CD14-positive monocyte (primary cell): ENCODE measurements at regions not wholly inside any gene's neighbourhood (a gene's known extent, or its start where the extent isn't known, plus 50 kb on each side); places are given as distances from the start of the nearest gene placed in this dataset.

ENCODE experiments used
- DNase-seq, 3 donors: peaks; one replicate each; pipeline ENCODE4 v3.0.0-alpha.2; 2011 to 2022
- H2AFZ ChIP-seq: 2 replicates; pipeline ENCODE4 v1.6.0; 2012; ENCODE audit warnings: mild to moderate bottlenecking, low read depth, low read length, inconsistent platforms; ENCODE audit not compliant: insufficient read depth, poor library complexity, severe bottlenecking
- H3K27ac ChIP-seq, 2 donors: 1 replicate in 1 of 2; 2 replicates in 1 of 2; pipeline ENCODE4 v1.5.1; 2012 to 2013; ENCODE audit warnings: low read length in 2 of 2, control low read depth in 1 of 2, inconsistent platforms in 1 of 2, low read depth in 1 of 2, mild to moderate bottlenecking in 1 of 2
- H3K27me3 ChIP-seq, 2 donors: one replicate each; pipeline versions ENCODE4 v1.6.0 to v1.6.1; 2011 to 2013; ENCODE audit warnings: low read length in 2 of 2; ENCODE audit not compliant: control insufficient read depth in 2 of 2, insufficient read depth in 2 of 2
- H3K36me3 ChIP-seq, 2 donors: replicated peaks in 1 of 2; 1 replicate in 1 of 2; 2 replicates in 1 of 2; pipeline versions ENCODE4 v1.5.1 to v1.6.1; 2012 to 2013; ENCODE audit warnings: low read length in 2 of 2, control low read depth in 1 of 2, inconsistent platforms in 1 of 2, mild to moderate bottlenecking in 1 of 2; ENCODE audit not compliant: insufficient read depth in 2 of 2, control insufficient read depth in 1 of 2
- H3K4me1 ChIP-seq, 2 donors: 1 replicate in 1 of 2; 2 replicates in 1 of 2; pipeline versions ENCODE4 v1.5.1 to v1.6.1; 2012 to 2013; ENCODE audit warnings: low read length in 2 of 2, control low read depth in 1 of 2, inconsistent platforms in 1 of 2, mild to moderate bottlenecking in 1 of 2, moderate library complexity in 1 of 2; ENCODE audit not compliant: insufficient read depth in 2 of 2, control insufficient read depth in 1 of 2
- H3K4me2 ChIP-seq: replicated peaks from 2 replicates; pipeline ENCODE3; 2012; ENCODE audit warnings: low read length, moderate library complexity, mild to moderate bottlenecking; ENCODE audit not compliant: poor library complexity, severe bottlenecking; ENCODE audit errors: extremely low read depth
- H3K4me3 ChIP-seq, 3 experiments: fragments of 200-600 bp in 1 of 3; sonication (generic) in 1 of 3; replicated peaks in 1 of 3; 1 replicate in 2 of 3; 2 replicates in 1 of 3; pipeline ENCODE4 v1.5.1; 2011 to 2013; ENCODE audit warnings: low read length in 3 of 3, mild to moderate bottlenecking in 3 of 3, control low read depth in 2 of 3, low read depth in 2 of 3, inconsistent platforms in 1 of 3, moderate library complexity in 1 of 3
- H3K79me2 ChIP-seq: 2 replicates; pipeline ENCODE4 v1.6.0; 2012; ENCODE audit warnings: mild to moderate bottlenecking, control low read depth, inconsistent platforms, low read length, moderate library complexity; ENCODE audit not compliant: insufficient read depth
- H3K9ac ChIP-seq: 2 replicates; pipeline ENCODE4 v1.6.0; 2017; ENCODE audit warnings: low read length, mild to moderate bottlenecking; ENCODE audit not compliant: insufficient read depth, poor library complexity, severe bottlenecking
- H3K9me3 ChIP-seq, 2 donors: replicated peaks in 1 of 2; 1 replicate in 1 of 2; 2 replicates in 1 of 2; pipeline versions ENCODE4 v1.5.1 to v1.6.1; 2012 to 2013; ENCODE audit warnings: low read length in 2 of 2, control low read depth in 1 of 2; ENCODE audit not compliant: control insufficient read depth in 1 of 2, insufficient read depth in 1 of 2
- H4K20me1 ChIP-seq: 2 replicates; pipeline ENCODE4 v1.6.0; 2012; ENCODE audit warnings: mild to moderate bottlenecking, low read length, control low read depth, moderate library complexity; ENCODE audit not compliant: insufficient read depth
- H3K27ac Mint-ChIP-seq, 7 donors: one replicate each; pipeline ENCODE4 v1.8.0; 2020; ENCODE audit warnings: mild to moderate bottlenecking in 7 of 7, mixed read lengths in 7 of 7, moderate library complexity in 6 of 7, inconsistent platforms in 2 of 7
- H3K27me3 Mint-ChIP-seq, 3 donors: one replicate each; pipeline ENCODE4 v1.8.0; 2021 to 2022; ENCODE audit warnings: low read depth in 3 of 3, mild to moderate bottlenecking in 3 of 3, mixed read lengths in 3 of 3, moderate library complexity in 3 of 3, inconsistent platforms in 1 of 3
- H3K36me3 Mint-ChIP-seq, 2 donors: one replicate each; pipeline ENCODE4 v1.8.0; 2020; ENCODE audit warnings: mixed read lengths in 2 of 2, inconsistent platforms in 1 of 2, mild to moderate bottlenecking in 1 of 2
- H3K4me1 Mint-ChIP-seq: one replicate; pipeline ENCODE4 v1.8.0; 2020; ENCODE audit warnings: mild to moderate bottlenecking, mixed read lengths
- H3K4me3 Mint-ChIP-seq, 2 donors: one replicate each; pipeline ENCODE4 v1.8.0; 2020; ENCODE audit warnings: mild to moderate bottlenecking in 2 of 2, mixed read lengths in 2 of 2, moderate library complexity in 1 of 2
- H3K9me3 Mint-ChIP-seq, 7 donors: one replicate each; pipeline ENCODE4 v1.8.0; 2020 to 2022; ENCODE audit warnings: mixed read lengths in 7 of 7, mild to moderate bottlenecking in 6 of 7, moderate library complexity in 6 of 7, inconsistent platforms in 2 of 7
- CTCF ChIP-seq: fragments of 200-600 bp; IDR thresholded peaks from one replicate; pipeline ENCODE4 v1.8.0; 2022; ENCODE audit warnings: antibody characterized with exemption, mild to moderate bottlenecking
- WGBS: methylation state at CpG from one replicate; pipeline ENCODE4 v1.1.5; 2013; ENCODE audit warnings: missing lambda C conversion rate; ENCODE audit not compliant: insufficient coverage; 5-methylcytosine and 5-hydroxymethylcytosine counted together
- intact Hi-C, 2 donors: fragments of 100-400 bp; cut with micrococcal nuclease; formaldehyde crosslinking; loops; one replicate each; pipeline versions ENCODE4 v1.15.0 to v1.15.1; 2023

- Histone ChIP-seq H3K9ac (no peak overlapping the region), H4K20me1 (no peaks in the 10 kb centered on the region), H3K27me3 (no peaks in the 10 kb centered on the region), H3K4me3 (no peak overlapping the region), H3K4me2 (no peak overlapping the region), H3K27ac (no peak overlapping the region), H3K36me3 (no peaks in the 10 kb centered on the region), H3K79me2 (no peaks in the 10 kb centered on the region), H2AFZ (no peak overlapping the region), H3K9me3 (no peaks in the 10 kb centered on the region), H3K4me1 (no peaks in the 10 kb centered on the region)
- no peak overlapping the region for H3K4me3 Mint-ChIP-seq
- peaks cover 4% of the 10 kb centered on the region for H3K4me1 Mint-ChIP-seq
- no peak overlapping the region for H3K27ac Mint-ChIP-seq
- no peak for TF ChIP-seq CTCF
- H3K9me3 Mint-ChIP-seq, result peaks cover 0 to 5% (median 3%) of the 10 kb centered on the region in 7 donors
- DNase-seq, result no peak
- intact Hi-C loops, result no loop called here
- WGBS, result no CpG with 5 or more reads among the region's 2 CpGs
- no peaks in the 10 kb centered on the region for H3K36me3 Mint-ChIP-seq
- H3K27me3 Mint-ChIP-seq, result peaks cover 0 to 2% (median 0%) of the 10 kb centered on the region in 3 donors
Measured at GRCh38 chr11:109519253-109519652, 97.3 kb downstream of the C11orf87 start.

- Mint-ChIP-seq H3K9me3 (peaks cover 4 to 11% (median 6%) of the 10 kb centered on the region in 7 donors), H3K27me3 (peaks cover 0 to 2% (median 1%) of the 10 kb centered on the region in 3 donors), H3K4me3 (no peak overlapping the region), H3K36me3 (no peaks in the 10 kb centered on the region), H3K27ac (no peak overlapping the region), H3K4me1 (no peaks in the 10 kb centered on the region)
- H3K27me3 ChIP-seq, result no peaks in the 10 kb centered on the region
- no peak for DNase-seq
- H4K20me1 ChIP-seq, result no peaks in the 10 kb centered on the region
- H3K79me2 ChIP-seq, result no peaks in the 10 kb centered on the region
- no peaks in the 10 kb centered on the region for H3K36me3 ChIP-seq
- no peak overlapping the region for H3K27ac ChIP-seq
- no peak overlapping the region for H3K9ac ChIP-seq
- intact Hi-C loops, result no loop called here
- no peaks in the 10 kb centered on the region for H3K4me1 ChIP-seq
- H2AFZ ChIP-seq, result no peak overlapping the region
- no peak overlapping the region for H3K4me3 ChIP-seq
- no CpG with 5 or more reads among the region's 1 CpG for WGBS
- no peak for TF ChIP-seq CTCF
- no peak overlapping the region for H3K4me2 ChIP-seq
- no peaks in the 10 kb centered on the region for H3K9me3 ChIP-seq
Measured at GRCh38 chr11:109521571-109522086, 99.6 kb downstream of the C11orf87 start.
